ENCODE measurements at regions not wholly inside any gene's neighbourhood (a gene's known extent, or its start where the extent isn't known, plus 50 kb on each side); places are given as distances from the start of the nearest gene placed in this dataset.

GRCh38 chr11:87740968-87741367 lies 434.3 kb downstream of the RAB38 start:
- TF ChIP-seq TCF4 (CRISPR knock-in tag; IDR thresholded peaks at IDR 0.05; ENCODE audit: borderline replicate concordance) (no peak), PATZ1 (CRISPR knock-in tag; IDR thresholded peaks at IDR 0.05; ENCODE audit: borderline replicate concordance) (no peak), ZNF565 (CRISPR knock-in tag; conservative IDR thresholded peaks at IDR 0.05; ENCODE audit: low read depth) (no peak), PPARA (CRISPR knock-in tag; IDR thresholded peaks at IDR 0.05; ENCODE audit: borderline replicate concordance) (no peak), POU6F1 (CRISPR knock-in tag; IDR thresholded peaks at IDR 0.05; ENCODE audit: borderline replicate concordance, low read depth) (no peak), ISL1 (CRISPR knock-in tag; IDR thresholded peaks at IDR 0.05) (no peak), CSDC2 (CRISPR knock-in tag; IDR thresholded peaks at IDR 0.05) (no peak), TSHZ2 (CRISPR knock-in tag; IDR thresholded peaks at IDR 0.05) (no peak), OSR1 (CRISPR knock-in tag; IDR thresholded peaks at IDR 0.05) (no peak), SNAI2 (CRISPR knock-in tag; IDR thresholded peaks at IDR 0.05) (no peak)
